ENCODE measurements at regions not wholly inside any gene's neighbourhood (a gene's known extent, or its start where the extent isn't known, plus 50 kb on each side); places are given as distances from the start of the nearest gene placed in this dataset.

DNA sequence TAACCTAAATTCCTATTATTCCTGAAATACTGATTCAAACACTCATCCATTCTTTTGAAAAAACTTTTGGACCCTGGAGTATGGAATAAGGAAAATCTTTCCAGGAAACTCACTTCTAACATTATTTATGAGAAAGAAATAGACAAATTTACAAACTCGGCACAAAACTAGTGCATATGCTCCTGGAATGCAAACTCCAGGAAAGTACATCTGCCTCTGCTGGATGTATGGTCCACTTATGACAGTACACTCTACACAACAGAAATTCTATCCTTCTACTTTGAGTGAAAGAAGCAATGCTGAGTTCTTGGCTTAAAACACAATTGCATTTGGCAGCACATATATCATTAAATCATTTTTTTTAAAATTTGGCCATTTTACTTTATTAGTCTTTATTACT is 700.5 kb upstream of the STXBP6 start:
- no peak for DNase-seq (ENCODE audit: low read depth in 1 of 2, low spot score in 1 of 2)
- no peak overlapping the region for H3K27ac ChIP-seq (replicated peaks)
- H3K4me3 ChIP-seq (replicated peaks; ENCODE audit: insufficient read depth, low read length), result no peak overlapping the region
- TF ChIP-seq, protein P1, sequence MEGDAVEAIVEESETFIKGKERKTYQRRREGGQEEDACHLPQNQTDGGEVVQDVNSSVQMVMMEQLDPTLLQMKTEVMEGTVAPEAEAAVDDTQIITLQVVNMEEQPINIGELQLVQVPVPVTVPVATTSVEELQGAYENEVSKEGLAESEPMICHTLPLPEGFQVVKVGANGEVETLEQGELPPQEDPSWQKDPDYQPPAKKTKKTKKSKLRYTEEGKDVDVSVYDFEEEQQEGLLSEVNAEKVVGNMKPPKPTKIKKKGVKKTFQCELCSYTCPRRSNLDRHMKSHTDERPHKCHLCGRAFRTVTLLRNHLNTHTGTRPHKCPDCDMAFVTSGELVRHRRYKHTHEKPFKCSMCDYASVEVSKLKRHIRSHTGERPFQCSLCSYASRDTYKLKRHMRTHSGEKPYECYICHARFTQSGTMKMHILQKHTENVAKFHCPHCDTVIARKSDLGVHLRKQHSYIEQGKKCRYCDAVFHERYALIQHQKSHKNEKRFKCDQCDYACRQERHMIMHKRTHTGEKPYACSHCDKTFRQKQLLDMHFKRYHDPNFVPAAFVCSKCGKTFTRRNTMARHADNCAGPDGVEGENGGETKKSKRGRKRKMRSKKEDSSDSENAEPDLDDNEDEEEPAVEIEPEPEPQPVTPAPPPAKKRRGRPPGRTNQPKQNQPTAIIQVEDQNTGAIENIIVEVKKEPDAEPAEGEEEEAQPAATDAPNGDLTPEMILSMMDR (IDR thresholded peaks at IDR 0.05; ENCODE audit: insufficient read depth, low read length), result no peak
- TF ChIP-seq GABPA (IDR thresholded peaks at IDR 0.05; ENCODE audit: low read depth), result no peak
- TF ChIP-seq POLR2AphosphoS5 (IDR thresholded peaks at IDR 0.05; ENCODE audit: low read depth), result no peak
- H3K27me3 ChIP-seq (ENCODE audit: insufficient read depth, poor library complexity, severe bottlenecking), result no peaks in the 10 kb centered on the region
